Lower leg skin (tissue), 3 donors: ENCODE measurements at regions not wholly inside any gene's neighbourhood (a gene's known extent, or its start where the extent isn't known, plus 50 kb on each side); places are given as distances from the start of the nearest gene placed in this dataset.

ENCODE experiments used
- CTCF ChIP-seq, 3 donors: fragments of 450-650 bp; IDR thresholded peaks; one replicate each; pipeline ENCODE4 v1.5.1; 2016; ENCODE audit warnings: antibody characterized with exemption in 3 of 3, mild to moderate bottlenecking in 3 of 3, moderate library complexity in 2 of 3
- POLR2A ChIP-seq, 2 donors: fragments of 450-650 bp; IDR thresholded peaks; one replicate each; pipeline ENCODE4 v1.6.1; 2016 to 2017; ENCODE audit warnings: antibody characterized with exemption in 2 of 2, mild to moderate bottlenecking in 1 of 2, moderate library complexity in 1 of 2

GRCh38 chr1:80656014-80656636 lies 1144.6 kb upstream of the ADGRL2 start:
- TF ChIP-seq CTCF (IDR thresholded peaks at IDR 0.05) (no peak), POLR2A (IDR thresholded peaks at IDR 0.05) (no peak)
